Testis (tissue), 2 donors: ENCODE measurements at regions not wholly inside any gene's neighbourhood (a gene's known extent, or its start where the extent isn't known, plus 50 kb on each side); places are given as distances from the start of the nearest gene placed in this dataset.

Source experiments
- DNase-seq: peaks from one replicate; pipeline ENCODE4 v3.0.0-alpha.2; 2019
- H3K27ac ChIP-seq, 2 donors: fragments of 200-600 bp; sonication (generic); one replicate each; pipeline ENCODE4 v1.5.1; 2019
- H3K27me3 ChIP-seq: fragments of 200-600 bp; sonication (generic); one replicate; pipeline ENCODE4 v1.5.1; 2019
- H3K36me3 ChIP-seq: fragments of 200-600 bp; sonication (generic); one replicate; pipeline ENCODE4 v1.5.1; 2017; ENCODE audit warnings: low read depth; ENCODE audit errors: missing control alignments
- H3K4me1 ChIP-seq: fragments of 200-600 bp; sonication (generic); one replicate; pipeline ENCODE4 v1.5.1; 2019
- H3K4me3 ChIP-seq, 2 donors: fragments of 200-600 bp; sonication (generic); one replicate each; pipeline ENCODE4 v1.5.1; 2017 to 2019
- H3K9me3 ChIP-seq: fragments of 200-600 bp; sonication (generic); one replicate; pipeline ENCODE4 v1.5.1; 2017
- CTCF ChIP-seq, 3 experiments: fragments of 450-650 bp in 2 of 3; fragments of 200-600 bp in 1 of 3; sonication (generic) in 1 of 3; IDR thresholded peaks; one replicate each; pipeline ENCODE4 v1.5.1; 2016 to 2019; ENCODE audit warnings: antibody characterized with exemption in 3 of 3, mild to moderate bottlenecking in 2 of 3, moderate library complexity in 1 of 3
- POLR2A ChIP-seq: fragments of 450-650 bp; IDR thresholded peaks from one replicate; pipeline ENCODE4 v1.6.1; 2017; ENCODE audit warnings: antibody characterized with exemption, mild to moderate bottlenecking, moderate library complexity
- WGBS, 2 donors: methylation state at CpG; one replicate each; pipeline ENCODE4 v1.1.5; 2018; 5-methylcytosine and 5-hydroxymethylcytosine counted together
- intact Hi-C: fragments of 100-400 bp; cut with DNase I; formaldehyde crosslinking; loops from one replicate; pipeline ENCODE4 v1.15.1; 2023; ENCODE audit warnings: low total_unique reads

- TF ChIP-seq POLR2A (no peak), CTCF (IDR thresholded peaks at IDR 0.05) (no peak)
- H3K4me3 ChIP-seq: no peak overlapping the region
- no peaks in the 10 kb centered on the region for H3K9me3 ChIP-seq
- intact Hi-C loops: no loop called here
- no peak for DNase-seq
- no peak overlapping the region for H3K27ac ChIP-seq
- no peaks in the 10 kb centered on the region for H3K36me3 ChIP-seq
- WGBS, 2 donors: 58 to 75% methylated on average over 2 of the region's 2 CpGs
- H3K27me3 ChIP-seq: no peaks in the 10 kb centered on the region
- no peaks in the 10 kb centered on the region for H3K4me1 ChIP-seq
Observed at GRCh38 chr10:56927701-56928100, 566.6 kb upstream of the ZWINT start.

GRCh38 chr10:56920601-56921261 is 559.7 kb upstream of the ZWINT start:
- Histone ChIP-seq H3K4me1 (no peaks in the 10 kb centered on the region), H3K27ac (no peak overlapping the region), H3K4me3 (no peak overlapping the region), H3K36me3 (no peaks in the 10 kb centered on the region), H3K27me3 (no peaks in the 10 kb centered on the region), H3K9me3 (no peaks in the 10 kb centered on the region)
- DNase-seq: no peak
- TF ChIP-seq POLR2A (no peak), CTCF (IDR thresholded peaks at IDR 0.05) (no peak)
- intact Hi-C loops: no loop called here
- WGBS, 2 donors: 77 to 81% methylated on average over 11 of the region's 11 CpGs

- no peak overlapping the region for H3K4me3 ChIP-seq
- WGBS, 2 donors: 86% methylated on average over 2 of the region's 2 CpGs
- H3K27me3 ChIP-seq: no peaks in the 10 kb centered on the region
- no peaks in the 10 kb centered on the region for H3K36me3 ChIP-seq
- intact Hi-C loops: no loop called here
- H3K9me3 ChIP-seq: no peaks in the 10 kb centered on the region
- H3K4me1 ChIP-seq: no peaks in the 10 kb centered on the region
- no peak for DNase-seq
- no peak overlapping the region for H3K27ac ChIP-seq
- TF ChIP-seq CTCF (IDR thresholded peaks at IDR 0.05): no peak
- TF ChIP-seq POLR2A: no peak
Observed at GRCh38 chr10:56912043-56912442, 551.0 kb upstream of the ZWINT start.

GRCh38 chr10:56905051-56905450 is 544.0 kb upstream of the ZWINT start:
- no peaks in the 10 kb centered on the region for H3K4me1 ChIP-seq
- no peaks in the 10 kb centered on the region for H3K36me3 ChIP-seq
- DNase-seq: no peak
- intact Hi-C loops: no loop called here
- no peaks in the 10 kb centered on the region for H3K9me3 ChIP-seq
- no peak overlapping the region for H3K4me3 ChIP-seq
- H3K27me3 ChIP-seq: no peaks in the 10 kb centered on the region
- no peak overlapping the region for H3K27ac ChIP-seq
- TF ChIP-seq CTCF (IDR thresholded peaks at IDR 0.05): no peak
- TF ChIP-seq POLR2A: no peak

GRCh38 chr10:56902554-56902953 is 541.5 kb upstream of the ZWINT start:
- WGBS, 2 donors: 89% methylated on average over 3 of the region's 3 CpGs

More at GRCh38 chr10:56902554-56902953, 541.5 kb upstream of the ZWINT start:
- intact Hi-C loops: no loop called here
- Histone ChIP-seq H3K9me3 (no peaks in the 10 kb centered on the region), H3K27ac (no peak overlapping the region), H3K27me3 (no peaks in the 10 kb centered on the region), H3K4me3 (no peak overlapping the region), H3K36me3 (no peaks in the 10 kb centered on the region), H3K4me1 (no peaks in the 10 kb centered on the region)
- TF ChIP-seq CTCF (IDR thresholded peaks at IDR 0.05): no peak
- TF ChIP-seq POLR2A: no peak
- DNase-seq: no peak
